OCI-LY7 (cell line): ENCODE measurements at regions not wholly inside any gene's neighbourhood (a gene's known extent, or its start where the extent isn't known, plus 50 kb on each side); places are given as distances from the start of the nearest gene placed in this dataset.

ENCODE experiments used
- BruUV-seq: library from RNA; stranded (reverse); fragments of 400-500 nt; replicated peaks from 2 replicates; lab custom pipeline; 2021; lab: Mats Ljungman, UMichigan
- CTCF ChIA-PET: fragments of 300-600 bp; sonication (Branson Sonifier 250); formaldehyde crosslinking; loops from one replicate; lab custom pipeline; 2022; ENCODE audit warnings: antibody characterized with exemption; ENCODE audit not compliant: unreplicated experiment; lab: Charles Lee
- POLR2A ChIA-PET: fragments of 300-600 bp; sonication (Branson Sonifier 250); formaldehyde crosslinking; loops from one replicate; lab custom pipeline; 2022; ENCODE audit warnings: antibody characterized with exemption; lab: Charles Lee
- DNase-seq: peaks from one replicate; pipeline ENCODE4 v3.0.0-alpha.2; 2015; ENCODE audit warnings: low spot score
- H2AFZ ChIP-seq: fragments of 200-600 bp; sonication (generic), shearing (Covaris generic); 2 replicates; pipeline ENCODE4 v1.6.1; 2014; ENCODE audit warnings: mild to moderate bottlenecking, antibody characterized with exemption, low read length, moderate library complexity
- H3K27ac ChIP-seq: fragments of 200-600 bp; sonication (generic); 2 replicates; pipeline ENCODE4 v1.5.1; 2014; ENCODE audit warnings: mixed run types, low read depth, mild to moderate bottlenecking, moderate library complexity, low read length, inconsistent platforms; ENCODE audit not compliant: poor library complexity, severe bottlenecking
- H3K36me3 ChIP-seq: fragments of 200-600 bp; sonication (generic); 2 replicates; pipeline ENCODE4 v1.6.1; 2014; ENCODE audit warnings: mild to moderate bottlenecking, antibody characterized with exemption, low read length, moderate library complexity, mixed read lengths; ENCODE audit not compliant: insufficient read depth
- H3K4me1 ChIP-seq: fragments of 200-600 bp; sonication (generic); 2 replicates; pipeline ENCODE4 v1.5.1; 2014; ENCODE audit warnings: mild to moderate bottlenecking, low read length; ENCODE audit not compliant: insufficient read depth, poor library complexity, severe bottlenecking
- H3K4me2 ChIP-seq: fragments of 200-600 bp; sonication (generic); 2 replicates; pipeline ENCODE4 v1.6.1; 2014; ENCODE audit warnings: mild to moderate bottlenecking, low read length
- H3K4me3 ChIP-seq: fragments of 200-600 bp; sonication (generic); 2 replicates; pipeline ENCODE4 v1.5.1; 2014; ENCODE audit warnings: mild to moderate bottlenecking, low read depth, low read length; ENCODE audit not compliant: poor library complexity, severe bottlenecking
- H3K79me2 ChIP-seq: fragments of 200-600 bp; sonication (generic); 2 replicates; pipeline ENCODE4 v1.6.1; 2016; ENCODE audit warnings: low read depth, mild to moderate bottlenecking, low read length, moderate library complexity, mixed read lengths; ENCODE audit not compliant: insufficient read depth
- H3K9me2 ChIP-seq: fragments of 200-600 bp; sonication (generic); 2 replicates; pipeline ENCODE4 v1.6.1; 2016; ENCODE audit warnings: mild to moderate bottlenecking, low read length, mixed read lengths; ENCODE audit not compliant: insufficient read depth
- H3K9me3 ChIP-seq: fragments of 200-600 bp; sonication (generic); 2 replicates; pipeline ENCODE4 v1.6.1; 2014; ENCODE audit warnings: mild to moderate bottlenecking, mixed run types, low read length, mixed read lengths
- H4K20me1 ChIP-seq: fragments of 200-600 bp; sonication (generic); 2 replicates; pipeline ENCODE4 v1.6.1; 2014; ENCODE audit warnings: mild to moderate bottlenecking, antibody characterized with exemption, low read length, moderate library complexity, mixed read lengths; ENCODE audit not compliant: insufficient read depth
- CTCF ChIP-seq: fragments of 200-600 bp; sonication (generic); conservative IDR thresholded peaks from 2 replicates; pipeline ENCODE4 v1.5.1; 2014; ENCODE audit warnings: mild to moderate bottlenecking, antibody characterized with exemption, low read length, moderate library complexity, mixed read lengths
- EZH2phosphoT487 ChIP-seq: fragments of 200-600 bp; sonication (generic); IDR thresholded peaks from 2 replicates; pipeline ENCODE4 v1.6.1; 2018; ENCODE audit warnings: low read depth, borderline replicate concordance, mild to moderate bottlenecking, mixed run types, antibody characterized with exemption, low read length, moderate library complexity, mixed read lengths
- intact Hi-C: fragments of 100-400 bp; cut with micrococcal nuclease; formaldehyde crosslinking; loops from one replicate; pipeline ENCODE4 v1.10.0; 2022; ENCODE audit not compliant: unreplicated experiment

GRCh38 chr22:26823966-26824365, 166.6 kb downstream of the MIAT start:
- no peak for TF ChIP-seq EZH2phosphoT487
- no peak for TF ChIP-seq CTCF
- ChIA-PET POLR2A (interaction anchor here (1.1 kb wide), 1 partner anchor 19 kb away, joined by 3 read pairs; no protein-coding TSS in a partner anchor), CTCF (no interaction called here)
- Histone ChIP-seq H3K36me3 (no peaks in the 10 kb centered on the region), H3K9me2 (no peaks in the 10 kb centered on the region), H3K79me2 (no peaks in the 10 kb centered on the region), H3K4me1 (no peaks in the 10 kb centered on the region), H3K27ac (no peak overlapping the region), H3K9me3 (no peaks in the 10 kb centered on the region), H3K4me2 (no peak overlapping the region), H3K4me3 (no peak overlapping the region), H2AFZ (no peak overlapping the region), H4K20me1 (no peaks in the 10 kb centered on the region)
- BruUV-seq, result no TSS peak
- intact Hi-C loops, result no loop called here
- no peak for DNase-seq

DNA sequence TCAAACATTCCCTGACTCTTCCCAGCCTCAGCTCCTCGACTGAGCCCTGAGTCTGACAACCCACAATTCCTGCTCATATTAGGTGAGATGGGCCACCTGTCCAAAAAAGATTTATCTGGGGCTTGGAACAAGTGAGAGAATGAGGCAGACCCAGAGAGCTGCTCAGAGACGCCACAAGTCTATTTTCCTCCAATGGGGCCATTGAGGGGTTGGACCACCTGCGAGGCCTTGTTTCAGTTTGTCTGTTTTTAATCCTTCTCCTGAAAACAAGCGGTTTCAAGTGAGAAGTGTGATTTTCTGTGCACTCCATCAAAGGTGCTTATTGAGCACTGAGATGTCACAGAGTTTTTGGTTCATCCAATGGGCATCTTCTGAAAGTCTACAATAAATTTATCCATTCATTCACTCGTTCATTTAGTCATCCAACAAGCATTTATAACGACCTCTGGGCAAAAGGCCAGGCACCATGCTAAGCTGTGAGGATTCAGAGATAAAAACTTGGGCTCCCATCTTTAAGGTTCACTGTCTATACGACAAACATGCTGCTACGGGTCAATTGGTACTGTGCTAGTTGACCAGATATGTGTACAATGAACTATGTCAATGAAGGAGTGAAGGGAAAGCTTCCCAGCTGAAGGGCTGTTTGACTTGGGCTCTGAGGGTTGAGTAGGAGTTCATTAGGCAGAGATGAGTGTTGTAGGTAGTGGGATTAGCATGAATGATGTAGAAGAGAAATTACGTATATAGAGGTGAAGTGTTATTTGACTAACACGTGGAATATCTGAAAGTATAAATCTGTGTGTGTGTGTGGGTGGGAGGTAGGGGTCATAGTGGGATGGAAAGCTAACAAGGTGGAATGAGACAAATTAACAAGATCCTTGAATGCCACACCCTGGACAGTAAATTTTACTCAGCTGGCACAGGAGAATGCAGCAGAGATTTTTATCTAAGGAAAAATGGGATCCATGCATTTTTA, 168.9 kb downstream of the MIAT start:
- no peaks in the 10 kb centered on the region for H4K20me1 ChIP-seq
- no peaks in the 10 kb centered on the region for H3K36me3 ChIP-seq
- no peak for DNase-seq
- no peaks in the 10 kb centered on the region for H3K9me2 ChIP-seq
- ChIA-PET CTCF (no interaction called here), POLR2A (no interaction called here)
- H3K79me2 ChIP-seq, result no peaks in the 10 kb centered on the region
- intact Hi-C loops, result no loop called here
- no peak overlapping the region for H3K4me3 ChIP-seq
- BruUV-seq, result no TSS peak
- H2AFZ ChIP-seq, result no peak overlapping the region
- no peak overlapping the region for H3K4me2 ChIP-seq
- no peaks in the 10 kb centered on the region for H3K4me1 ChIP-seq
- no peak overlapping the region for H3K27ac ChIP-seq
- no peak for TF ChIP-seq CTCF
- no peak for TF ChIP-seq EZH2phosphoT487
- no peaks in the 10 kb centered on the region for H3K9me3 ChIP-seq

DNA sequence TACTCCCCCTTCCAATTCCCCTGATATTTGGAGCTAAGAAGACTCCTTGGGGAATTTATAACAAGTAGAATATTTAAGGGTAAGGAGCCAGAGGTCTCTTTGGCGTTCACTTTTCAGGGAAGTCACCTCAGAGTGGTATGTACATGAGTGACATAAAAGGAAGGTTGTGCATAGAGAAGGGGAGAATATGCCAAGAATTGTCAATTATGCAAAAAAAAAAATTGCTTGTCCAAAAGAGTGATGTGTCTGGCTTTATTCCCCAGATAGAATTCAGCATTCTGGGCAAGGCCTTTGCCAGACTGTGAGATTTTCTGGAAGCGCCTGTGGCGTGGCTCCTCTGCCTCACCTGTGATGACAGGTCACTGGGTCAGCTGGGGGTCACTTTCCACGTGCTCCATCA, 170.2 kb downstream of the MIAT start:
- Histone ChIP-seq H2AFZ (no peak overlapping the region), H3K9me3 (no peaks in the 10 kb centered on the region), H3K79me2 (no peaks in the 10 kb centered on the region), H3K4me1 (no peaks in the 10 kb centered on the region), H3K4me2 (no peak overlapping the region), H4K20me1 (no peaks in the 10 kb centered on the region), H3K4me3 (no peak overlapping the region), H3K36me3 (no peaks in the 10 kb centered on the region), H3K27ac (no peak overlapping the region), H3K9me2 (no peaks in the 10 kb centered on the region)
- POLR2A ChIA-PET, result no interaction called here
- CTCF ChIA-PET, result no interaction called here
- no TSS peak for BruUV-seq
- intact Hi-C loops, result no loop called here
- DNase-seq, result no peak
- TF ChIP-seq EZH2phosphoT487, result no peak
- no peak for TF ChIP-seq CTCF
